ENCODE measurements at regions not wholly inside any gene's neighbourhood (a gene's known extent, or its start where the extent isn't known, plus 50 kb on each side); places are given as distances from the start of the nearest gene placed in this dataset.

- no peak overlapping the region for H3K27ac Mint-ChIP-seq
- no peaks in the 10 kb centered on the region for H3K4me1 Mint-ChIP-seq
- peaks cover 4% of the 10 kb centered on the region for H3K27me3 Mint-ChIP-seq (ENCODE audit: low read depth, poor library complexity)
- H3K4me3 Mint-ChIP-seq, result no peak overlapping the region
- no peaks in the 10 kb centered on the region for H3K36me3 Mint-ChIP-seq (ENCODE audit: low read depth)
- TF ChIP-seq CTCF (IDR thresholded peaks at IDR 0.05), result no peak
- H3K9me3 Mint-ChIP-seq, result peaks cover 8% of the 10 kb centered on the region
- DNase-seq, result no peak
Observed at GRCh38 chr1:57655161-57655560, 231.3 kb upstream of the DAB1 start.

GRCh38 chr1:57644667-57645066, 220.8 kb upstream of the DAB1 start:
- no peaks in the 10 kb centered on the region for H3K9me3 Mint-ChIP-seq
- peaks cover 4% of the 10 kb centered on the region for H3K4me1 Mint-ChIP-seq
- TF ChIP-seq CTCF (IDR thresholded peaks at IDR 0.05), result no peak
- no peak overlapping the region for H3K27ac Mint-ChIP-seq
- H3K4me3 Mint-ChIP-seq, result no peak overlapping the region
- no peak for DNase-seq
- H3K36me3 Mint-ChIP-seq (ENCODE audit: low read depth), result no peaks in the 10 kb centered on the region
- H3K27me3 Mint-ChIP-seq (ENCODE audit: low read depth, poor library complexity), result peaks cover 4% of the 10 kb centered on the region

GRCh38 chr1:57638239-57638638, 214.4 kb upstream of the DAB1 start:
- no peak overlapping the region for H3K27ac Mint-ChIP-seq
- no peak for TF ChIP-seq CTCF (IDR thresholded peaks at IDR 0.05)

GRCh38 chr1:57637155-57637554, 213.3 kb upstream of the DAB1 start:
- Mint-ChIP-seq H3K27me3 (ENCODE audit: low read depth, poor library complexity) (peaks cover 10% of the 10 kb centered on the region), H3K4me1 (peaks cover 4% of the 10 kb centered on the region), H3K9me3 (peaks cover 4% of the 10 kb centered on the region), H3K27ac (no peak overlapping the region), H3K4me3 (no peak overlapping the region), H3K36me3 (ENCODE audit: low read depth) (no peaks in the 10 kb centered on the region)
- DNase-seq, result no peak
- TF ChIP-seq CTCF (IDR thresholded peaks at IDR 0.05), result no peak

More at GRCh38 chr1:57638239-57638638, 214.4 kb upstream of the DAB1 start:
- H3K27me3 Mint-ChIP-seq (ENCODE audit: low read depth, poor library complexity), result peaks cover 12% of the 10 kb centered on the region
- H3K4me1 Mint-ChIP-seq, result peaks cover 4% of the 10 kb centered on the region
- DNase-seq, result no peak
- no peak overlapping the region for H3K4me3 Mint-ChIP-seq
- H3K9me3 Mint-ChIP-seq, result peaks cover 4% of the 10 kb centered on the region
- H3K36me3 Mint-ChIP-seq (ENCODE audit: low read depth), result no peaks in the 10 kb centered on the region

GRCh38 chr1:57633881-57634280, 210.0 kb upstream of the DAB1 start:
- no peak overlapping the region for H3K27ac Mint-ChIP-seq

More at GRCh38 chr1:57633881-57634280, 210.0 kb upstream of the DAB1 start:
- H3K36me3 Mint-ChIP-seq (ENCODE audit: low read depth), result no peaks in the 10 kb centered on the region
- no peak for DNase-seq
- peaks cover 4% of the 10 kb centered on the region for H3K9me3 Mint-ChIP-seq
- peaks cover 10% of the 10 kb centered on the region for H3K27me3 Mint-ChIP-seq (ENCODE audit: low read depth, poor library complexity)
- H3K4me1 Mint-ChIP-seq, result no peaks in the 10 kb centered on the region
- TF ChIP-seq CTCF (IDR thresholded peaks at IDR 0.05), result no peak
- no peak overlapping the region for H3K4me3 Mint-ChIP-seq

Data from nephron progenitor cell (in vitro differentiated cells).